ENCODE measurements at regions not wholly inside any gene's neighbourhood (a gene's known extent, or its start where the extent isn't known, plus 50 kb on each side); places are given as distances from the start of the nearest gene placed in this dataset.

DNA sequence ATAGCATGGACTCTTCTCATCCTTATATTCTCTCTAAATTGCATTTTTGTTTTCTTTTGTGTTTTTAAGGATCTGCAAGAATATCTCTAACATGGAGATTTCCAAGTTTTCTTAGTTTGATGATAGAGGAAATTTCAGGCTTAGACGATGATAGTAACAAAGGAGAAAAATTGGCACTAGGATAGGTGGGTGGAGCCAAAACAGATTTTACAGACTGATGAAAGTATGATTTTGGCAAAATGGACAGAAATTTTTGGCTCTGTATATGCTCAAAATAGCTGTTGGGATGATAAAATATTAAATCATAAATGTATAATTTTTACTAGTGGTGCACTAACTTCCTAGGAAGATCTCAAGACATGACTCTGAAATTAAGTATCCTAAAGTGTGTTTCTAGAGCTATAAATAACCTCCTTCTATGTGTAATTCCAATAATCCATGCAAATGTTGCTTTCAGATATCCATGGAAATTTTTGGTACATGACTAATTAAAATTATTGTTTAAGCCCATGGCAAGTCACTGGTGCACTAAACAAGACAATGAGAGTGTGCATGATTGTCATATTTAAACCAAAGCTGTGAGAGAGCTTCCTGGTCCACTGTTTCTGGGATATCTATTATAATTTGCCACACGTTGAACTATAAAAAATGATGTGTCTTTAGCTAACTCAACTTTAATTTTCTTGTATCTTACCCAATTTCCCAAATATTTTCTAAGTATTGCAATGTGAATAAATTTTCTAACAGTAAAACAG is 55.8 kb upstream of the NBEA start:
- DNase-seq (ENCODE audit: low read depth), result no peak

DNA sequence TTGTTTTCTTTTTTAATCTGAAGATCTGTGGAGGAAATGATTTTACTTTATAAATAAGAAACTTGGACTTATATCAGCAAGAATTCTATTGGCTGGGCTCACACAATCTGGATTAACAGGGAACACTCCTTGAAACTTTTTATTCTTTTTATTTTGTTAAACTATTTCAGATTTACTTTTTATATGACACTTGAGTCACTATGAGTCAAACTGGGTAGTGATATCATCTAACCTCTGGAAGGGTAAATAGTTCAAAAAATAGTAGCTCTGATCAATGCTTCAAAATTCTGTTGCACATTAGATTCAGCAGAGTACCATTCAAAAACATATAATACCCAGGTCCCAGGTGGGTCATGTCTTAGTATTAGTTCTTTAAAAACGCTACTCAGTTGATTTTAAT is 55.1 kb upstream of the NBEA start:
- no peak for DNase-seq (ENCODE audit: low read depth)

Measured in GM04503 (cell line).